OCI-LY1 (cell line): ENCODE measurements at regions not wholly inside any gene's neighbourhood (a gene's known extent, or its start where the extent isn't known, plus 50 kb on each side); places are given as distances from the start of the nearest gene placed in this dataset.

ENCODE experiments used
- H2AFZ ChIP-seq: fragments of 200-600 bp; sonication (generic), shearing (Covaris generic); 2 replicates; pipeline ENCODE4 v1.6.0; 2014; ENCODE audit warnings: antibody characterized with exemption, mild to moderate bottlenecking, low read length
- H3F3A ChIP-seq: fragments of 200-600 bp; sonication (generic), shearing (Covaris generic); 2 replicates; pipeline ENCODE4 v1.6.0; 2014; ENCODE audit warnings: mild to moderate bottlenecking, antibody characterized with exemption, low read length, moderate library complexity; ENCODE audit not compliant: insufficient read depth
- H3K27ac ChIP-seq: fragments of 200-600 bp; sonication (generic); 2 replicates; pipeline ENCODE4 v1.5.1; 2014; ENCODE audit warnings: low read length, mixed run types, mild to moderate bottlenecking, low read depth; ENCODE audit not compliant: poor library complexity, severe bottlenecking
- H3K27me3 ChIP-seq: fragments of 200-600 bp; sonication (generic); 2 replicates; pipeline ENCODE4 v1.6.0; 2014; ENCODE audit warnings: antibody characterized with exemption, mild to moderate bottlenecking, low read length, moderate library complexity; ENCODE audit not compliant: insufficient read depth
- H3K36me3 ChIP-seq: fragments of 200-600 bp; sonication (generic); 2 replicates; pipeline ENCODE4 v1.6.1; 2014; ENCODE audit warnings: mild to moderate bottlenecking, antibody characterized with exemption, low read length, moderate library complexity, mixed read lengths; ENCODE audit not compliant: insufficient read depth
- H3K4me1 ChIP-seq: fragments of 200-600 bp; sonication (generic); 2 replicates; pipeline ENCODE4 v1.5.1; 2014; ENCODE audit warnings: mild to moderate bottlenecking, low read length, moderate library complexity; ENCODE audit not compliant: insufficient read depth, severe bottlenecking
- H3K4me2 ChIP-seq: fragments of 200-600 bp; sonication (generic), shearing (Covaris generic); 2 replicates; pipeline ENCODE4 v1.6.1; 2014; ENCODE audit warnings: low read length
- H3K4me3 ChIP-seq: fragments of 200-600 bp; sonication (generic); 2 replicates; pipeline ENCODE4 v1.5.1; 2014; ENCODE audit warnings: low read length, low read depth, mild to moderate bottlenecking, mixed read lengths; ENCODE audit not compliant: poor library complexity, severe bottlenecking
- H3K79me2 ChIP-seq: fragments of 200-600 bp; shearing (Covaris generic); 2 replicates; pipeline ENCODE4 v1.6.1; 2016; ENCODE audit warnings: mixed run types, low read length, mixed read lengths; ENCODE audit not compliant: insufficient read depth
- H3K9ac ChIP-seq: fragments of 200-600 bp; sonication (generic), shearing (Covaris generic); 2 replicates; pipeline ENCODE4 v1.6.1; 2014; ENCODE audit warnings: mild to moderate bottlenecking, low read length, mixed read lengths
- H3K9me2 ChIP-seq: fragments of 200-600 bp; sonication (generic), shearing (Covaris generic); 2 replicates; pipeline ENCODE4 v1.6.1; 2014; ENCODE audit warnings: low read depth, mild to moderate bottlenecking, low read length, mixed read lengths
- H3K9me3 ChIP-seq: fragments of 200-600 bp; shearing (Covaris generic); 2 replicates; pipeline ENCODE4 v1.6.1; 2014; ENCODE audit warnings: low read length, mixed read lengths
- H4K20me1 ChIP-seq: fragments of 200-600 bp; sonication (generic), shearing (Covaris generic); 2 replicates; pipeline ENCODE4 v1.6.0; 2016; ENCODE audit warnings: mild to moderate bottlenecking, low read length; ENCODE audit not compliant: insufficient read depth
- CTCF ChIP-seq: fragments of 200-600 bp; sonication (generic), shearing (Covaris generic); IDR thresholded peaks from 2 replicates; pipeline ENCODE4 v1.5.1; 2017; ENCODE audit warnings: mild to moderate bottlenecking, antibody characterized with exemption, low read length, moderate library complexity, mixed read lengths
- EZH2 ChIP-seq: fragments of 200-600 bp; sonication (generic), shearing (Covaris generic); IDR thresholded peaks from 2 replicates; pipeline ENCODE4 v1.8.0; 2017; ENCODE audit warnings: borderline replicate concordance, mixed run types, mild to moderate bottlenecking, antibody characterized with exemption, low read length, moderate library complexity, mixed read lengths

- no peak overlapping the region for H3K4me3 ChIP-seq
- H3K27me3 ChIP-seq = peaks cover 4% of the 10 kb centered on the region; the same call in 1 of the 2 replicates
- H3K4me2 ChIP-seq = no peak overlapping the region
- no peak overlapping the region for H2AFZ ChIP-seq
- H3K9ac ChIP-seq = no peak overlapping the region
- no peaks in the 10 kb centered on the region for H3F3A ChIP-seq
- no peak overlapping the region for H3K27ac ChIP-seq
- no peaks in the 10 kb centered on the region for H3K79me2 ChIP-seq
- TF ChIP-seq EZH2 = no peak
- no peak for TF ChIP-seq CTCF
- H4K20me1 ChIP-seq = no peaks in the 10 kb centered on the region
- no peaks in the 10 kb centered on the region for H3K36me3 ChIP-seq
- H3K9me2 ChIP-seq = no peaks in the 10 kb centered on the region
- no peaks in the 10 kb centered on the region for H3K4me1 ChIP-seq
- H3K9me3 ChIP-seq = no peaks in the 10 kb centered on the region
Measured at GRCh38 chr1:228922722-228923376, 187.6 kb downstream of the RHOU start.

GRCh38 chr1:228923973-228924686 is 188.9 kb downstream of the RHOU start:
- H3K4me2 ChIP-seq = no peak overlapping the region
- H3K27ac ChIP-seq = no peak overlapping the region
- no peak overlapping the region for H2AFZ ChIP-seq
- no peaks in the 10 kb centered on the region for H3K9me3 ChIP-seq
- H3K4me3 ChIP-seq = no peak overlapping the region
- H3K36me3 ChIP-seq = no peaks in the 10 kb centered on the region
- TF ChIP-seq EZH2 = no peak
- H3K4me1 ChIP-seq = no peaks in the 10 kb centered on the region
- no peaks in the 10 kb centered on the region for H4K20me1 ChIP-seq
- H3K9me2 ChIP-seq = no peaks in the 10 kb centered on the region
- no peaks in the 10 kb centered on the region for H3F3A ChIP-seq
- no peak overlapping the region for H3K9ac ChIP-seq
- peaks cover 4% of the 10 kb centered on the region; the same call in 1 of the 2 replicates for H3K27me3 ChIP-seq
- H3K79me2 ChIP-seq = no peaks in the 10 kb centered on the region

DNA sequence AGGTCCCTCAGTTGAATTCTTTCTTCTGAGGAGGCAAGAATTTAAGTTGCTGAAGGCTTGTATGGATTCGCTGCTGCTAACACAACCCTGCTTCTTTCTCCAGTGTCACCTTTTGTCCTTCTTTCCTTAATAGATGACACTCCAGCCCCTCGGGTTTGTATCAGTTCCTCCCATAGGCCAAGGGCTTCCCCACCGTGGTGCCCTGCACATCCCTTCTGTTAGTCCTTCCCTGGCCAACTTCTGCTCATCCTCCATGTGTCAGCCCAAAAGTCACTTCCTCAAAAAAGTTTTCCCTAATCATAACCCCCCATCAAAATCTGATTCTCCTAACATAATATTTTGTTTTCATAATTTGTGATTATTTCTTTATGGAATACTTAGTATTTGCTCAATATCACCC is 190.4 kb downstream of the RHOU start:
- no peaks in the 10 kb centered on the region for H3K9me2 ChIP-seq
- H4K20me1 ChIP-seq = no peaks in the 10 kb centered on the region
- peaks cover 4% of the 10 kb centered on the region; the same call in 1 of the 2 replicates for H3K27me3 ChIP-seq

More for the DNA sequence above, 190.4 kb downstream of the RHOU start:
- no peak overlapping the region for H3K27ac ChIP-seq
- no peaks in the 10 kb centered on the region for H3K79me2 ChIP-seq
- no peak overlapping the region for H2AFZ ChIP-seq
- no peaks in the 10 kb centered on the region for H3K9me3 ChIP-seq
- H3K36me3 ChIP-seq = no peaks in the 10 kb centered on the region
- no peaks in the 10 kb centered on the region for H3F3A ChIP-seq
- H3K9ac ChIP-seq = no peak overlapping the region
- H3K4me3 ChIP-seq = no peak overlapping the region
- H3K4me2 ChIP-seq = no peak overlapping the region
- H3K4me1 ChIP-seq = no peaks in the 10 kb centered on the region
- TF ChIP-seq EZH2 (no peak), CTCF (no peak)
